OCI-LY1 (cell line): ENCODE measurements at regions not wholly inside any gene's neighbourhood (a gene's known extent, or its start where the extent isn't known, plus 50 kb on each side); places are given as distances from the start of the nearest gene placed in this dataset.

ENCODE experiments used
- H2AFZ ChIP-seq: fragments of 200-600 bp; sonication (generic), shearing (Covaris generic); 2 replicates; pipeline ENCODE4 v1.6.0; 2014; ENCODE audit warnings: antibody characterized with exemption, mild to moderate bottlenecking, low read length
- H3F3A ChIP-seq: fragments of 200-600 bp; sonication (generic), shearing (Covaris generic); 2 replicates; pipeline ENCODE4 v1.6.0; 2014; ENCODE audit warnings: mild to moderate bottlenecking, antibody characterized with exemption, low read length, moderate library complexity; ENCODE audit not compliant: insufficient read depth
- H3K27ac ChIP-seq: fragments of 200-600 bp; sonication (generic); 2 replicates; pipeline ENCODE4 v1.5.1; 2014; ENCODE audit warnings: low read length, mixed run types, mild to moderate bottlenecking, low read depth; ENCODE audit not compliant: poor library complexity, severe bottlenecking
- H3K27me3 ChIP-seq: fragments of 200-600 bp; sonication (generic); 2 replicates; pipeline ENCODE4 v1.6.0; 2014; ENCODE audit warnings: antibody characterized with exemption, mild to moderate bottlenecking, low read length, moderate library complexity; ENCODE audit not compliant: insufficient read depth
- H3K36me3 ChIP-seq: fragments of 200-600 bp; sonication (generic); 2 replicates; pipeline ENCODE4 v1.6.1; 2014; ENCODE audit warnings: mild to moderate bottlenecking, antibody characterized with exemption, low read length, moderate library complexity, mixed read lengths; ENCODE audit not compliant: insufficient read depth
- H3K4me1 ChIP-seq: fragments of 200-600 bp; sonication (generic); 2 replicates; pipeline ENCODE4 v1.5.1; 2014; ENCODE audit warnings: mild to moderate bottlenecking, low read length, moderate library complexity; ENCODE audit not compliant: insufficient read depth, severe bottlenecking
- H3K4me2 ChIP-seq: fragments of 200-600 bp; sonication (generic), shearing (Covaris generic); 2 replicates; pipeline ENCODE4 v1.6.1; 2014; ENCODE audit warnings: low read length
- H3K4me3 ChIP-seq: fragments of 200-600 bp; sonication (generic); 2 replicates; pipeline ENCODE4 v1.5.1; 2014; ENCODE audit warnings: low read length, low read depth, mild to moderate bottlenecking, mixed read lengths; ENCODE audit not compliant: poor library complexity, severe bottlenecking
- H3K79me2 ChIP-seq: fragments of 200-600 bp; shearing (Covaris generic); 2 replicates; pipeline ENCODE4 v1.6.1; 2016; ENCODE audit warnings: mixed run types, low read length, mixed read lengths; ENCODE audit not compliant: insufficient read depth
- H3K9ac ChIP-seq: fragments of 200-600 bp; sonication (generic), shearing (Covaris generic); 2 replicates; pipeline ENCODE4 v1.6.1; 2014; ENCODE audit warnings: mild to moderate bottlenecking, low read length, mixed read lengths
- H3K9me2 ChIP-seq: fragments of 200-600 bp; sonication (generic), shearing (Covaris generic); 2 replicates; pipeline ENCODE4 v1.6.1; 2014; ENCODE audit warnings: low read depth, mild to moderate bottlenecking, low read length, mixed read lengths
- H3K9me3 ChIP-seq: fragments of 200-600 bp; shearing (Covaris generic); 2 replicates; pipeline ENCODE4 v1.6.1; 2014; ENCODE audit warnings: low read length, mixed read lengths
- H4K20me1 ChIP-seq: fragments of 200-600 bp; sonication (generic), shearing (Covaris generic); 2 replicates; pipeline ENCODE4 v1.6.0; 2016; ENCODE audit warnings: mild to moderate bottlenecking, low read length; ENCODE audit not compliant: insufficient read depth
- EZH2 ChIP-seq: fragments of 200-600 bp; sonication (generic), shearing (Covaris generic); IDR thresholded peaks from 2 replicates; pipeline ENCODE4 v1.8.0; 2017; ENCODE audit warnings: borderline replicate concordance, mixed run types, mild to moderate bottlenecking, antibody characterized with exemption, low read length, moderate library complexity, mixed read lengths
- TF ChIP-seq, protein P1 (sequence below): fragments of 200-600 bp; sonication (generic), shearing (Covaris generic); IDR thresholded peaks from 2 replicates; pipeline ENCODE4 v1.5.1; 2017; ENCODE audit warnings: mild to moderate bottlenecking, antibody characterized with exemption, low read length, moderate library complexity, mixed read lengths

DNA sequence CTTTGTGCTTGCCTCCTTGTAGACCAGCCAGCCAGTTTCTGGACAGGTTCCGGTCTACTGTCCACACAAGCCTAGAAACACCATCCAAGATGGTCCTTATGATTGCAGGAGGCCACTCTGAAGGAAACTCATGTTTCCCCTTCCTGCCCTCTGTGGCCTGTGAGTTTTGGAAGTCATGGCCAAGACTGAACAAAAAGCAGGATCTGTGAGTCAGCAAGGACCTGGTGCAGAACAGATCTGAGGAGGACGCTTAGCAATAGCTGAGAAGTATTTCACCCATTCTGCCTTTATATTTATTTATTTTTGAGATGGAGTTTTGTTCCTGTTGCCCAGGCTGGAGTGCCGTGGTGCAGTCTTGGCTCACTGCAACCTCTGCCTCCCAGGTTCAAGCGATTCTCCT, 134.6 kb upstream of the EEF1E1 start:
- Histone ChIP-seq H2AFZ (no peak overlapping the region), H3K79me2 (no peaks in the 10 kb centered on the region), H3K27me3 (no peaks in the 10 kb centered on the region), H3K36me3 (no peaks in the 10 kb centered on the region), H3K9me2 (no peaks in the 10 kb centered on the region), H3K27ac (no peak overlapping the region), H3K9ac (no peak overlapping the region), H4K20me1 (no peaks in the 10 kb centered on the region), H3K4me2 (no peak overlapping the region), H3K4me1 (no peaks in the 10 kb centered on the region), H3F3A (no peaks in the 10 kb centered on the region), H3K9me3 (no peaks in the 10 kb centered on the region), H3K4me3 (no peak overlapping the region)
- TF ChIP-seq, protein P1, sequence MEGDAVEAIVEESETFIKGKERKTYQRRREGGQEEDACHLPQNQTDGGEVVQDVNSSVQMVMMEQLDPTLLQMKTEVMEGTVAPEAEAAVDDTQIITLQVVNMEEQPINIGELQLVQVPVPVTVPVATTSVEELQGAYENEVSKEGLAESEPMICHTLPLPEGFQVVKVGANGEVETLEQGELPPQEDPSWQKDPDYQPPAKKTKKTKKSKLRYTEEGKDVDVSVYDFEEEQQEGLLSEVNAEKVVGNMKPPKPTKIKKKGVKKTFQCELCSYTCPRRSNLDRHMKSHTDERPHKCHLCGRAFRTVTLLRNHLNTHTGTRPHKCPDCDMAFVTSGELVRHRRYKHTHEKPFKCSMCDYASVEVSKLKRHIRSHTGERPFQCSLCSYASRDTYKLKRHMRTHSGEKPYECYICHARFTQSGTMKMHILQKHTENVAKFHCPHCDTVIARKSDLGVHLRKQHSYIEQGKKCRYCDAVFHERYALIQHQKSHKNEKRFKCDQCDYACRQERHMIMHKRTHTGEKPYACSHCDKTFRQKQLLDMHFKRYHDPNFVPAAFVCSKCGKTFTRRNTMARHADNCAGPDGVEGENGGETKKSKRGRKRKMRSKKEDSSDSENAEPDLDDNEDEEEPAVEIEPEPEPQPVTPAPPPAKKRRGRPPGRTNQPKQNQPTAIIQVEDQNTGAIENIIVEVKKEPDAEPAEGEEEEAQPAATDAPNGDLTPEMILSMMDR, result no peak
- no peak for TF ChIP-seq EZH2

DNA sequence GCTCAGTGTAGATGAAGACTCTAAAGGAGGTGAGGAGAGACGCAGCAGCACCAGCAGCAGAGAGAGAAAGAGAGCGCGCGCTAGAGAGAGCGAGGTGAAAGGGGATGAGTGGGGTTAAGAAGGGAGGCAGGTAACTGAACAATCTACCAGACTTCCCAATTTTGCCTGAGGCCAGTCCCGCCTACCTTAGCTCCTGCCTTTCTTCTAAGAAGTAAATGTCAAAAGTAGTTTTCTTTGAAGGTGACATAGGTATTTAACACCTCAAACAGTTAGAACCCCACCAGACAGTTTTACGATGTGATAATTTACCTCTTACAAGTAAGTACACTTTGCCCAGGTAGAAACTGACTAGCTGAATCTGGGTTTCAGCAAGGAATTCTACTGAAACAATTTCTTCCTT, 132.0 kb upstream of the EEF1E1 start:
- Histone ChIP-seq H3K27ac (no peak overlapping the region), H3K9me2 (no peaks in the 10 kb centered on the region), H3K9me3 (no peaks in the 10 kb centered on the region), H4K20me1 (no peaks in the 10 kb centered on the region), H3K9ac (no peak overlapping the region), H2AFZ (no peak overlapping the region), H3K4me2 (no peak overlapping the region), H3K27me3 (no peaks in the 10 kb centered on the region), H3F3A (no peaks in the 10 kb centered on the region), H3K36me3 (no peaks in the 10 kb centered on the region), H3K4me1 (no peaks in the 10 kb centered on the region), H3K4me3 (no peak overlapping the region), H3K79me2 (no peaks in the 10 kb centered on the region)
- no peak for TF ChIP-seq EZH2
- TF ChIP-seq, protein P1, result no peak

DNA sequence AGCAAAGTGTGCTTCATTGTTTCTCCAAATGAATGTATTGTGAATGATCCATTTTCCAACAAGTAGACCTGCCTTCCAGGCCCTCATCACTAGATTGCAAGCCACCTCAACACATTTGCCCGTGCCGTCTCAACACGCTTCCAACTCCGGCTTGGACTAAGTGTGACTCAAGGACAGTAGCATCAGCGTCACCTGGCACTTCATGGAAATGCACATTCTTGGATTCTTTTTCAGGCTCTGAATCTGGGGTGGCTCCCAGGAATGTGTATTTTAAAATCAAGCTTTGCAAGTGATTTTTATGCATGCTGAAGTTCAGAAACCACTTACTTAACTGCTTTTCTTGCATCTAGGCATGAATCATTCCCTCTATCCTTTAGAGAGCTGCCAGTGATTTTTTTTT, 129.6 kb upstream of the EEF1E1 start:
- Histone ChIP-seq H2AFZ (no peak overlapping the region), H3K4me2 (no peak overlapping the region), H3K79me2 (no peaks in the 10 kb centered on the region), H3K4me1 (no peaks in the 10 kb centered on the region), H3K9ac (no peak overlapping the region), H4K20me1 (no peaks in the 10 kb centered on the region), H3K36me3 (no peaks in the 10 kb centered on the region), H3K9me2 (no peaks in the 10 kb centered on the region), H3F3A (no peaks in the 10 kb centered on the region), H3K4me3 (no peak overlapping the region), H3K9me3 (no peaks in the 10 kb centered on the region), H3K27me3 (no peaks in the 10 kb centered on the region), H3K27ac (no peak overlapping the region)
- no peak for TF ChIP-seq EZH2
- TF ChIP-seq, protein P1, result no peak
